Peyer's patch (tissue), 4 donors: ENCODE measurements at regions not wholly inside any gene's neighbourhood (a gene's known extent, or its start where the extent isn't known, plus 50 kb on each side); places are given as distances from the start of the nearest gene placed in this dataset.

ENCODE experiments used
- CTCF ChIP-seq, 6 experiments: fragments of 450-650 bp in 4 of 6; fragments of 200-600 bp in 2 of 6; sonication (generic) in 1 of 6; IDR thresholded peaks; one replicate each; pipeline ENCODE4 v1.5.1; 2017 to 2019; ENCODE audit warnings: antibody characterized with exemption in 6 of 6, mild to moderate bottlenecking in 3 of 6, moderate library complexity in 1 of 6
- POLR2A ChIP-seq, 2 donors: fragments of 450-650 bp; IDR thresholded peaks; one replicate each; pipeline ENCODE4 v1.5.1; 2017; ENCODE audit warnings: antibody characterized with exemption in 2 of 2, mild to moderate bottlenecking in 2 of 2, moderate library complexity in 2 of 2

DNA sequence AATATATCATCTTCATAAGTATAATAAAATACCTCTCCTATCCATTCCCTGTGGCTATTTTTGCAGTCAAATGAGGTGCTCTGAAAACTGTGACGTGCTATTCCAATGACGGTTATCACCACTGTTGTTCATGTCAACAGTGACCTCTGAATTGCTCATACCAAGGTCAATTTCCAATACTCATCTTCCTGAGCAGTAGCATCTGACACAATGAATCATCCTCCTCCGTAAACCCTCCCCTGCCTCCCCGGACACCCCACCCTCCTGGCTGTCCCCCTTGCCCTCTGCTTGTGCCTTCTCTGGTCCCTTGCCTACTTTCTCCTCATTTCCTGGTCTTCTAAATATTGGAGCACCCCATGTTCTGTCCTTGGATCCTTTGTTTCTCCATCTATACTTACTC, 77.7 kb upstream of the SLC22A23 start:
- no peak for TF ChIP-seq POLR2A (IDR thresholded peaks at IDR 0.05)
- no peak for TF ChIP-seq CTCF (IDR thresholded peaks at IDR 0.05)
